B cell (primary cell): ENCODE measurements at regions not wholly inside any gene's neighbourhood (a gene's known extent, or its start where the extent isn't known, plus 50 kb on each side); places are given as distances from the start of the nearest gene placed in this dataset.

Experiments
- ATAC-seq: fragments of 200-7000 bp; cut with Tn5 transposase; one replicate; pipeline ENCODE4 v1.10.0; 2021; ENCODE audit warnings: low read depth, mild to moderate bottlenecking, moderate number of reproducible peaks, moderate library complexity
- CTCF ChIA-PET: fragments of 350-600 bp; sonication (Branson Sonifier 250); formaldehyde crosslinking; loops from one replicate; lab custom pipeline; 2021; ENCODE audit warnings: antibody characterized with exemption, inconsistent platforms; lab: Charles Lee
- POLR2A ChIA-PET: fragments of 350-600 bp; sonication (Branson Sonifier 250); formaldehyde crosslinking; loops from one replicate; lab custom pipeline; 2021; ENCODE audit warnings: antibody characterized with exemption; lab: Charles Lee
- DNase-seq: peaks from one replicate; pipeline ENCODE4 v3.0.0; 2013
- H2AFZ ChIP-seq: 2 replicates; pipeline ENCODE4 v1.6.1; 2012; ENCODE audit warnings: mild to moderate bottlenecking, low read depth, low read length; ENCODE audit not compliant: insufficient read depth, poor library complexity, severe bottlenecking
- H3K27ac ChIP-seq, 2 donors: 1 replicate in 1 of 2; 2 replicates in 1 of 2; pipeline ENCODE4 v1.5.1; 2012 to 2013; ENCODE audit warnings: low read length in 2 of 2, mild to moderate bottlenecking in 2 of 2, moderate library complexity in 1 of 2
- H3K27me3 ChIP-seq, 4 experiments: fragments of 200-600 bp in 1 of 4; sonication (generic) in 1 of 4; replicated peaks in 1 of 4; 1 replicate in 2 of 4; 2 replicates in 2 of 4; pipeline versions ENCODE4 v1.6.1 to v1.7.0; 2013 to 2016; ENCODE audit warnings: low read length in 3 of 4, mild to moderate bottlenecking in 2 of 4, mixed read lengths in 1 of 4, moderate library complexity in 1 of 4; ENCODE audit not compliant: insufficient read depth in 4 of 4, control insufficient read depth in 3 of 4; ENCODE audit errors: control extremely low read depth in 1 of 4
- H3K36me3 ChIP-seq, 2 experiments: replicated peaks in 1 of 2; 1 replicate in 1 of 2; 2 replicates in 1 of 2; pipeline versions ENCODE4 v1.6.1 to v1.7.1; 2013; ENCODE audit warnings: low read length in 1 of 2; ENCODE audit not compliant: insufficient read depth in 2 of 2, control insufficient read depth in 1 of 2; ENCODE audit errors: control extremely low read depth in 1 of 2, extremely low read depth in 1 of 2
- H3K4me1 ChIP-seq, 2 donors: fragments of 200-600 bp in 1 of 2; sonication (generic) in 1 of 2; 1 replicate in 1 of 2; 2 replicates in 1 of 2; pipeline versions ENCODE4 v1.5.1 to v1.6.1; 2013 to 2017; ENCODE audit warnings: low read length in 2 of 2; ENCODE audit not compliant: control insufficient read depth in 2 of 2, insufficient read depth in 2 of 2
- H3K4me2 ChIP-seq: replicated peaks from 2 replicates; pipeline ENCODE3; 2012; ENCODE audit warnings: mild to moderate bottlenecking, low read depth, low read length; ENCODE audit not compliant: poor library complexity, severe bottlenecking
- H3K4me3 ChIP-seq, 5 experiments: fragments of 200-600 bp in 1 of 5; sonication (generic) in 1 of 5; 1 replicate in 3 of 5; 2 replicates in 2 of 5; pipeline versions ENCODE4 v1.5.1 to v1.7.0; 2011 to 2016; ENCODE audit warnings: low read length in 4 of 5, mild to moderate bottlenecking in 4 of 5, low read depth in 2 of 5, control low read depth in 1 of 5, moderate library complexity in 1 of 5; ENCODE audit not compliant: insufficient read depth in 1 of 5; ENCODE audit errors: control extremely low read depth in 1 of 5, extremely low read depth in 1 of 5
- H3K79me2 ChIP-seq: fragments of 200-600 bp; sonication (generic); one replicate; pipeline ENCODE4 v1.6.0; 2016; ENCODE audit warnings: low read length; ENCODE audit not compliant: control insufficient read depth, insufficient read depth
- H3K9ac ChIP-seq: fragments of 200-600 bp; sonication (generic); 2 replicates; pipeline ENCODE4 v1.6.1; 2017; ENCODE audit warnings: mild to moderate bottlenecking, low read length, moderate library complexity
- H3K9me3 ChIP-seq, 3 donors: one replicate each; pipeline versions ENCODE4 v1.6.1 to v1.7.1; 2013; ENCODE audit warnings: low read length in 2 of 3; ENCODE audit not compliant: control insufficient read depth in 2 of 3, insufficient read depth in 1 of 3; ENCODE audit errors: control extremely low read depth in 1 of 3
- H4K20me1 ChIP-seq: 2 replicates; pipeline ENCODE4 v1.6.0; 2012; ENCODE audit warnings: mild to moderate bottlenecking, low read length; ENCODE audit not compliant: insufficient read depth, control insufficient read depth, poor library complexity, severe bottlenecking
- H3K27ac Mint-ChIP-seq: one replicate; pipeline ENCODE4 v1.8.0; 2021; ENCODE audit warnings: mixed read lengths
- H3K27me3 Mint-ChIP-seq: one replicate; pipeline ENCODE4 v1.8.0; 2021; ENCODE audit warnings: mixed read lengths
- H3K4me1 Mint-ChIP-seq: one replicate; pipeline ENCODE4 v1.8.0; 2021; ENCODE audit warnings: mixed read lengths
- H3K4me3 Mint-ChIP-seq: one replicate; pipeline ENCODE4 v1.8.0; 2021; ENCODE audit warnings: mixed read lengths
- H3K9me3 Mint-ChIP-seq: one replicate; pipeline ENCODE4 v1.8.0; 2022; ENCODE audit warnings: mixed read lengths; ENCODE audit not compliant: insufficient read depth
- CTCF ChIP-seq: fragments of 200-600 bp; IDR thresholded peaks from one replicate; pipeline ENCODE4 v1.8.0; 2022; ENCODE audit warnings: antibody characterized with exemption, mild to moderate bottlenecking
- EZH2 ChIP-seq: IDR thresholded peaks from 2 replicates; pipeline ENCODE4 v1.6.1; 2012; ENCODE audit warnings: borderline replicate concordance, low read depth, mild to moderate bottlenecking, moderate library complexity, low read length; ENCODE audit not compliant: insufficient read depth, poor library complexity, severe bottlenecking
- WGBS: methylation state at CpG from one replicate; pipeline ENCODE4 v1.1.5; 2013; ENCODE audit warnings: missing lambda C conversion rate; ENCODE audit not compliant: insufficient coverage; 5-methylcytosine and 5-hydroxymethylcytosine counted together
- intact Hi-C: fragments of 100-400 bp; cut with micrococcal nuclease; formaldehyde crosslinking; loops from one replicate; pipeline ENCODE4 v1.10.0; 2022

- CTCF ChIA-PET: no interaction called here
- intact Hi-C loops: no loop called here
- Histone ChIP-seq H3K79me2 (no peaks in the 10 kb centered on the region), H3K4me2 (no peak overlapping the region), H3K27me3 (peaks cover 0 to 3% (median 0%) of the 10 kb centered on the region in 4 experiments), H3K27ac (no peak overlapping the region), H3K4me3 (no peak overlapping the region), H3K9me3 (peaks cover 3 to 10% (median 5%) of the 10 kb centered on the region in 3 donors), H3K36me3 (no peaks in the 10 kb centered on the region), H3K4me1 (no peaks in the 10 kb centered on the region), H3K9ac (no peak overlapping the region), H4K20me1 (no peaks in the 10 kb centered on the region), H2AFZ (no peak overlapping the region)
- Mint-ChIP-seq H3K27me3 (peaks cover 3% of the 10 kb centered on the region), H3K4me1 (no peaks in the 10 kb centered on the region), H3K9me3 (peaks cover 14% of the 10 kb centered on the region), H3K27ac (no peak overlapping the region), H3K4me3 (no peak overlapping the region)
- POLR2A ChIA-PET: no interaction called here
- no peak for DNase-seq
- no peak for ATAC-seq
- 100% methylated on average over 3 of the region's 5 CpGs for WGBS
- TF ChIP-seq CTCF (no peak), EZH2 (no peak)
Measured at GRCh38 chr18:70442933-70443332, 154.1 kb downstream of the SOCS6 start.

GRCh38 chr18:70432804-70433400 is 144.1 kb downstream of the SOCS6 start:
- intact Hi-C loops: no loop called here
- Histone ChIP-seq H3K79me2 (no peaks in the 10 kb centered on the region), H3K27ac (no peak overlapping the region), H3K4me1 (no peaks in the 10 kb centered on the region), H4K20me1 (no peaks in the 10 kb centered on the region), H3K4me2 (no peak overlapping the region), H2AFZ (no peak overlapping the region), H3K4me3 (no peak overlapping the region), H3K9ac (no peak overlapping the region), H3K9me3 (no peaks in the 10 kb centered on the region), H3K36me3 (no peaks in the 10 kb centered on the region), H3K27me3 (peaks cover 0 to 4% (median 0%) of the 10 kb centered on the region in 4 experiments)
- ChIA-PET CTCF (interaction anchor here (0.6 to 3.4 kb wide), 6 partner anchors 8 to 343 kb away, joined by 3 to 38 read pairs (median 5); no protein-coding TSS in a partner anchor), POLR2A (no interaction called here)
- TF ChIP-seq EZH2: no peak
- TF ChIP-seq CTCF: no peak
- DNase-seq (no peak), ATAC-seq (no peak)
- 61% methylated on average over 3 of the region's 4 CpGs for WGBS
- Mint-ChIP-seq H3K27me3 (no peaks in the 10 kb centered on the region), H3K27ac (no peak overlapping the region), H3K4me1 (peaks cover 3% of the 10 kb centered on the region), H3K4me3 (no peak overlapping the region), H3K9me3 (no peaks in the 10 kb centered on the region)
